NCI-H187 (cell line): ENCODE measurements at regions not wholly inside any gene's neighbourhood (a gene's known extent, or its start where the extent isn't known, plus 50 kb on each side); places are given as distances from the start of the nearest gene placed in this dataset.
A peak's percentile ranks its signal among the peaks of the same experiment; 100 is the strongest.
"Not testable (repeated sequence)": the region's sequence is repeated elsewhere in the genome, so short reads cannot be mapped to it uniquely, and the experiment has no call there.

ENCODE experiments used
- DNase-seq, 2 experiments: peaks; one replicate each; lab custom pipeline; 2025; lab: John Stamatoyannopoulos, UW

DNA sequence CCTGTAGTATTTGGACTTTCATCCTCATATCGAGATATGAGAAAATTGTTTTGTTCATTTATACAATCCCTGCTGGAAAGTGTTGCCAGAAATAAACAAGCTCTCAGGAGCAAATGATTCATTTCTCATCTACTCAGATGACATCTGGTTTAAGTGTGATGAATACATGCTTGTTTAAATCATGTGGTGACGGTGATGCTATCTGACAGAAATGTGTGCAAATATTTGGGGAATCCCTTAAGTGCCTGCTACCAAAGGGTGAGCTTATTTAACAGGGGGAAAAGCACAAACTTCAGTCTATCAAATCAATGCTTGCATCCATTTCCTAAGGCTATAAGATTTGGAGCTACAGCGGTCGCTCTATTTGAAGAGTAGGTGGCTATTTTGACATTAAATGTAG, 368.3 kb upstream of the SASH1 start:
- no peak for DNase-seq

DNA sequence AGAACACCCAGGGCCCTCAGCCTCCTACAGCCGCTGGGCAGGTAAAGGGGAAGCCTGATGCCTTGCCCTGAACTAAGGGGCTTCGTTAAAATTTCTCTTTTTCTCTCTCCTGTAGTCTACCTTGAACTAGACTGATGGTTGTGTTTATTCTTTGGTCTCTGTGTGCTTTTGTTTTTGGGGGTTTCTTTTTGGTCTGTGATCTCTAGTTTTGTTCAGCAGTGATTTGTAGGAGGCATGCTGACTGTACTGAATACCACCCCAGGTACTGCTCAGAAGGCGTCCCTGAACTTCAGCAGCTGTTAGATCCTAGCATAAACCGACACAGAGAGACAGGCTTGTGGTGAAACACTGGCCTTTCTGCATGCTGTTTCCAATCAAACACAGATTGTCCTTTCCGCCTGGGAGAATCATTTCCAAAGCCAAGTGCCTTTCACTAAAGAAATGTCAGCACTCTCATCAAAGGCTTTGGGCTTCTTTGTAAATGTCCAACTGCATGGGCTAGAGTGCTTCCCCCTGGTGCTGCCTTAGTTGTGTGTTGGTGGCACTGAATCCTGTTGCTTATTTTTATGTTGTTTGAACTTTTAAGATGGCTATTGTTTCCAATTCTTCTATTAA, 364.7 kb upstream of the SASH1 start:
- no peak for DNase-seq

DNA sequence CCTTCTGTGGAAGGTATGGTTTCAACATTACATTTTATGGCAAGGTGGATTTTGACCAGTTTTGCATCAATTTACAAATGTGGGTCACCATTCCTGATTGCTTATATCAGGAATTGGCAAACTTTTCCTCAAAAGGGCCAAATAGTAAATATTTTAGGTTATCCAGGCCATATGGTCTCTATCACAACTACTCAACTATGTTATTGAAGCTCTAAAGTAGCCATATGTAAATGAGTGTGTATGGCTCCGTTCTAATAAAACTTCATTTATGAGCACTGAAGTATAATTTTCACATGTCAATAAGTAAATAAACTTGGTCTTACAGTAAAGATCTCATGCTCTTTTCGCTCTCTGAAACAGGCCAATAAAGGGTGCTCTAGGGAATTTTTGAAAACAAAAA, 362.7 kb upstream of the SASH1 start:
- no peak for DNase-seq

DNA sequence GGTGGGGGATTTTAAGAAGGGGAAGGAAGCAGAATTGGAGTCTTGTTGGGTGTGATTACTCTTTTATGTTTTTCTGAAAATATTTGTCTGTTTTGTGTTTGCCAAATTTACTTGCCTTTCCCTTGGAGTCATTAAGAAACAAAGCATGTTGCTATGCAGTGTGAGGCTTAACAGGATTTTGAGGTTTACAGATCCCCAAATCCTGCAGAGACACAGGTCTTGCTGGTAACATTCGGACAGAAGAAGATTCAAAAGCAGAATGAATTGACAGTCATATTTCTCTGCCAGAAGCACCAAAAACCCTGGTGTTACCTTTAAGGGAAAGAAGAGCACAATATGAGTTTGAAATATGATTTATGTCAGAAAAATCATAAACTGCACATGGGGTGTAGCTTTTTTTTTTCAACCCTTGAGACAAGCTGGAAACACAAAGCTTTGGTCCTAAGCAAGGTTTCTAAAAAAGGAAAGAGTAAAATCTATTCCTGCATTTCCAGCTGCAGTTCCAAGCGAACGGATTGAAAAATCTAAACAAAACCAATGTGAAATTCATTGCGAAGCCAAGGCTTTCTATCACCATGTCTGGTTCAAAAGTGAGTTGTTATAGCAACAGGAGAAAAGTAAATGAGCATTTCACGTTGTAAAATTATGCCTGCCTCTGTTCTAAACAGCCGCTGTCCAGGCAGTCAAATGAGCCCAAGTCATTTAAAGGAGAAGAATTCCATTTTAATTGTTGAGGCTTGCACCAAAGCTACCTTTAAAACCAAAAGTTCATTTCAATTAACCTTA, 358.9 kb upstream of the SASH1 start:
- no peak for DNase-seq

DNA sequence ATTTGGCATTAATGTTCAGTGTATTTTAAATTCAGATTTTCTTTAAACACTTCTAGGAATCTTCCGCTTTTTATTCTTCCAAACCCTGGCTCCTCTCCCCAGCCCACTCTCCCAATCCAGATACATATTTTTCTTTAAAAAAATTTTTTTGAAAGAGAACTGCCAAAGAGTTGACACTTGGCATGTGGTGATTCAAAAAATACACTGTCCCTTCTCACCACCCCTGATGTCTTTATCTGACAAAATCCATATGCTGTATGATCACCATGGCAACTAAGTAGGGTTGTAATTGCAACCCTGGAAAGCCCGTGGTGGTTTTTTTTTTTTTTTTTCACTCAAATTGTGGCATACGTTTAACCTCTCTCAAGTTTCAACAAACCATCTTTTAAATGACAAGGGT, 355.8 kb upstream of the SASH1 start:
- DNase-seq: no peak

DNA sequence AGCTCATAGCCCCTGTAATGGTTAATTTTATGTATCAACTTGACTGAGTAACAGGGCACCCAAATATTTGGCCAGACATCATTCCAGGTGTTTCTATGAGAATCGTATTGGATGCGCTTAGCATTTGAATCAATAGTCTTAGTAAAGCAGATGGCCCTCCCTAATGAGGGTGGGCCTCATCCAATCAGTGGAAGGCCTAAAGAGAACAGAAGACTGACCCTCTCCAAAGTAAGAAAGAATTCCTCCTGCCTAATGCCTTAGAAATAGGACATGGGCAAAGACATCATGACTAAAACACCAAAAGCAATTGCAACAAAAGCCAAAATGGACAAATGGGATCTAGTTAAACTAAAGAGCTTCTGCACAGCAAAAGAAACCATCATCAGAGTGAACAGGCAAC, 352.5 kb upstream of the SASH1 start:
- no peak for DNase-seq

DNA sequence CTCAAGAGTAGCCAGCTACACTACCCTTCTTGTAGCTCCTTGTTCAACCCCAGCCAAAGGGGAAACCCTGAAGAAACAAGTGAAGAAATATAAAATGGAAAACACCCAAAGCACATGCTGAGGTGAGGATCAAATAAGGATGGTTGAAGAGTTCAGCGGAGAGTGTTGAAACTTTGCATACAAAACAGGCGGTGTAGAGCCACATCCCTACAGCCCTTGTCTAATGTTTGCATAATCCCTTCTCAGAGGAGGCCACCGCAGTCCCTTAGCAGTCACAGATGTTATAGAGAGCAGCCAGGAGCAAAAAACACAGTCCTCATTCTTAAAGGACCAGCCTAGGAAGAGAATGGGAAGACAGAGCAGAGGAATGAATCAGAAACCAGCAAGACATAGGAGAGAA, 350.7 kb upstream of the SASH1 start:
- no peak for DNase-seq

DNA sequence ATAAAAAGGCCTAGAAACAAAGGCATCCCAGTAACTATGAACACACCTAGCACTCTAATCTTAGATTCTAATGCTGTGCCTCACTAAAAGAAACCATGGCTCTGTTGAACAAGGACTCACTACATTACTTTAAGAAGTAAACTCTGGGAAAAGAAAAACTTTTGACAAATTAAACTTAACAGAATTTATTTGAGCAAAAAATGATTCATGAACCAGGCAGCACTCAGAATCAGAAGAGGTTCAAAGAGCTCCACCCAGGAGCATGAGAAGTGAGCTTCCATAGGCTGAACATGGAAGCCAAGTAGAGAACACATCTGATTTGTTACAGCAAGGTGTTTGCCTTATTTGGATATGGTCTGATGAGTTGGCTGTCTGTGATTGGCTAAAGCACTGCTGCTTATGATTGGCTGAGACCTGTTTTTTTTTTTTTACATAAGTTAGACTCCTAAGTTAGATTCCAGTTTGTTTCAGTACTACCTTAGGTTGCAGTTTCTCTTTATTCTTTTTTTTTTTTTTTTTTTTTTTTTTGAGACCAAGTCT, 343.6 kb upstream of the SASH1 start:
- DNase-seq: no peak

DNA sequence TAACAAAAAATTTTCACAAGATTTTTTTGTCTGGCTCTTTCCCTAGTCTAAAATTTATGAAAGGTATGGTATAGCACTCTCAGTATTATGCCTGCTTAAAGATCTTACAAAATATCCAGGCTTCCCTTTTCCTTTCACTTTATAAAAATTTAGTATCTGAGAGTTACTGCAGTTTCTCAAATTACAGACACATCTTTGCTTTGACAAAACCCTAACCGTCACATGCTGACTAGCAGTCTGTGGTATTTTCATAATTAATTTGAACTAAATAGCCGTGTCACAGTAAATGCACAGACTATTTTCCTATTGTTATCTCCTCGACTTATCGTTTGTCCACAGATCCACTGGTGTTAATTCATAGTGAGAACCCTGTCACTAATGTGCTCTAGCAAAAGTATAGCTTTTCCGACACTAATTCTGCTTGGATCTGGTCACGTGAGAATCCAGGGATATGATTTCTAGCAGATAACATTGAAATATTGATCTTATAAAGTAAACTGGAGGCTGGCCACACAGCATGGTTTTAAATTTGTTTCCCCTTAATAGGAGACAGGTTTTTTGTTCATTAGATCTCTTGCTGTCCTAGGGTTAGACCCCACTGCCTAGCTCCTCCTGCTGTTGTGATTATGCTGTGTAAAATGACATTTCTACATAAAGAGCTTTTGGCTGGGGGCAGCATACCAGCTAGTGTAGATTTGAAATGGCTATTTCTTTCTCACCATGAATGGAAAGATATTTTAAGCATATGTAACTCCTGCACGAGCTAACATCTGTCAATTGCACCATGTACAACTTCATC, 340.6 kb upstream of the SASH1 start:
- no peak for DNase-seq

DNA sequence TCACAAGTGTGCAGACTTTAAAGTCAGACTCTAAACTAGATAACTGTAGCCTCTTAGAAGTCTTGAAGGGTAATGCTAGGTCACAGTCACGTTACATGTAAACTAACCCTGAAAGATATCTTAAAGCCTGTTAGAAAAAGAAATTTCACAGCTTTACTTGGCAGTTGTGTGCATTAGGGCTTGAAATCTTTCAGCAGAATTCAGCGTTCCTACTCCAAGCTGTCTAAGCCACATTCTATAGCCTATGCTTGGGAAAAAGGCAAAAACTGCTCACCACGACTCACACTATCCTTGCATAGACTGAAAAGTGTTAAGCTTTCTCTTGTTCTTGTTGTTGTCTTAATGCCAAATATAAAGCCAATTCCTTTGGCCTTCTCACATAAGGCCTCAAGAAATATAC, 338.0 kb upstream of the SASH1 start:
- no peak for DNase-seq

DNA sequence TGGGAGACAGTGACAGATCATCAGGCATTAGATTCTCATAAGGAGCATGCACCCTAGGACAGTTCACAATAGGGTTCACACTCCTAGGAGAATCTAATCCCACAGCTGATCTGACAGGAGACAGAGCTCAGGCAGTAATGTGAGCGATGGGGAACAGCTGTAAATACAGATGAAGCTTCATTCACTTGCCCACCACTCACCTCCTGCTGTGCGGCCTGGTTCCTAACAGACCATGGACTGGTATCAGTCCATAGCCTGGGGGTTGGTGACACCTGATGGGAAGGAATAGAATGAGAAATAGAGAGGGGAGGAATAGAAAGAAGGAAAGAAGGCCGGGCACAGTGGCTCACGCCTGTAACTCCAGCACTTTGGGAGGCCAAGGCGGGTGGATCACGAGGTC, 336.8 kb upstream of the SASH1 start:
- DNase-seq: no peak

DNA sequence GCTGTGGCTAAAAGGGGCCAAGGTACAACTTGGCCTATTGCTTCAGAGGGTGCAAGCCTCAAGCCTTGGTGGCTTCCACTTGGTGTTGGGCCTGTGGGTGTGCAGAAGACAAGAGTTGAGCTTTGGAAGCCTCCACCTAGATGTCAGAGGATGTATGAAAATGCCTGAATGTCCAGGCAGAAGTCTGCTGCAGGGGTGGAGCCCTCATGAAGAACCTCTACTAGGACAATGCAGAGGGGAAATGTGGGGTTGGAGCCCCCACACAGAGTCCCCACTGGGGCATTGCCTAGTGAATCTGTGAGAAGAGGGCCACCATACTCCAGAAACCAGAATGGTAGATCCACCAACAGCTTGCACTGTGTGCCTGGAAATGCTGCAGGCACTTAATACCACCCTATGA, 332.1 kb upstream of the SASH1 start:
- not testable (repeated sequence) for DNase-seq

DNA sequence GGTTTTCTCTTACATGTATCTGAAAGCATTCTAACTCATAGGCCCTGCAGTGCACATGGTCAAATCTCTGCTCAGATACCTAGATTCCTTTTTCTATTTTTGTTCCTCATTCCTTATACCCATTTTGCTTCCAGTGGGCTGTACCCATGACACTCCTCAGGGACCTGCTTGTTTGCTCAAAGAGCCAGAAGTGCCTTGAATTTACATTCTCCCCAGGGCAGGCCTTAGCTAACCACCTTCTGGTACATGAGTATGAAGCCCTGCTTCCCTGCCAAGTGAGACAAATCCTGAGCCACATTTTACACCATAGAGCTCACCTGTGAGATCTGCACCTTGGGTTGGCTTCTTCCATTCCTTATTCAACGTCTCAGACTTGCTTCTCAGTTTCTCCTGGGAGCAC, 326.6 kb upstream of the SASH1 start:
- DNase-seq: no peak

DNA sequence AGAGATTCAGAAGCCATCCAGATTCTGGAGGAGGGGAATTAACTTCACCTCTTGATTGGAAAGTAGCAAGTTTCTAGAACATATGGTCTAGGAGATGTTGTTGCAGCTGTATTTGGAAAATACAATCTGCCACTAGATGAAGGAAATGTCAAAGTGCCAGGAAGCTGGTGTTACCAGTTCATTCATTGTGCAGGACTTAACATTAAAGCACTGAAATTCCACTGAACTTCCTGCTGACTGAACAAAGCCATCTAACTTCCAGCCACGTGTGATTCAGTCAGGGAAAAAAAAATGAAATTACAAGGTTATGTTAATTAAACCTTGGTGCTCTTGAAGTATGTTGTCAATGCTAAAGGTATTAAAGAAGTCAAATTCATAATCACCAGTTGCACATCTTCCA, 321.5 kb upstream of the SASH1 start:
- DNase-seq: no peak

DNA sequence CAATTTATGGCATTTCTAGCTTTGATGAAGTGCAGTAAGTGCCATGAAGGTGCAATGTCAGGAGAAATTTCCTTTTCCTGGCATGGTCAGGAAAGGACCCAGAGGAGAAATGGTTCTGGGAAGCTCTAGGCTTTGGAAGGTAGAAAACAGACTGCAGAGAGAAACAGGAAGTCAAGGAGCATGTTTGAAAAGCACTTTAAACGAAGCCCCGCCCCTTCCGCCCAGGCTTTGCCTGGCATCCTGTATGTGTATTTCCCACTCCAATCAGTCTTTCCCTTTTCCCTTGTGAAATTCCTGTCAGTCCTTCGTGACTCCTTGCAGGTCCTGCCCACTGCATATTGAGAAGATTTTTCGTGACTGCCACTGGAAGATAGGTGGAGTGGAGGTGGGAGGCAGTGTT, 320.9 kb upstream of the SASH1 start:
- no peak for DNase-seq

DNA sequence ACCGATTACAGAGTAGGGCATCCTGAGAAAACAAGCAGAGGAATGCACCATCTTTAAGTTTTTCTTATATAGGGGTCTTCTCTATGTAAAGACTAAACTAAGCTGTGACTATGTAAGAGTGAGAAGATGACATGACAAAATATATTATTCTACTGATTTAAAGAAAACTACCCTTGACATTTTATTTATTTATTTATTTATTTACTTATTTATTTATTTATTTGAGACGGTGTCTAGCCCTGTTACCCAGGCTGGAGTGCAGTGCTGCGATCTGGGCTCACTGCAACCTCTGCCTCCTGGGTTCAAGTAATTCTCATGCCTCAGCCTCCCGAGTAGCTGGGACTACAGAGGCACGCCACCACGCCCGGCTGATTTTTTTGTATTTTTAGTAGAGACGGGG, 320.4 kb upstream of the SASH1 start:
- not testable (repeated sequence) for DNase-seq

DNA sequence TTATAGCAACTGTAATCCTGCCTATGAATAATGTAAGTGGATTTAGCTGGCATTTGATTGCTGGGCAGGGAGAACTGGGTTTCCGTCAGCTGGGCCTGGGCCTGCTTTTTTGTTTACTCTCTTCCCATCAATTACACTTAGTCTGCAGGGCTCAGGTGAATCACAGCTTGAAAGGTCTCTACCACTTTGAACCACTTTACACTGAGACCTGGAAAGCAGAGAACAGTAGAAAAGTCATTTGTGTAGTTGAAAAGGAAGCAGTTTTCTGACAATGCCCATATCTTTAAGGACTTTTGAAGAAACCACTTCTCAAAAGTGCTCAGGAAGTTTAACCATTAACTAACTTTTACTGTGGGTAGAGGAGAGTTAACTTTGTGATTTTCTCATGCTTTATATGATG, 315.4 kb upstream of the SASH1 start:
- peak; percentile 57 to 68 for DNase-seq

DNA sequence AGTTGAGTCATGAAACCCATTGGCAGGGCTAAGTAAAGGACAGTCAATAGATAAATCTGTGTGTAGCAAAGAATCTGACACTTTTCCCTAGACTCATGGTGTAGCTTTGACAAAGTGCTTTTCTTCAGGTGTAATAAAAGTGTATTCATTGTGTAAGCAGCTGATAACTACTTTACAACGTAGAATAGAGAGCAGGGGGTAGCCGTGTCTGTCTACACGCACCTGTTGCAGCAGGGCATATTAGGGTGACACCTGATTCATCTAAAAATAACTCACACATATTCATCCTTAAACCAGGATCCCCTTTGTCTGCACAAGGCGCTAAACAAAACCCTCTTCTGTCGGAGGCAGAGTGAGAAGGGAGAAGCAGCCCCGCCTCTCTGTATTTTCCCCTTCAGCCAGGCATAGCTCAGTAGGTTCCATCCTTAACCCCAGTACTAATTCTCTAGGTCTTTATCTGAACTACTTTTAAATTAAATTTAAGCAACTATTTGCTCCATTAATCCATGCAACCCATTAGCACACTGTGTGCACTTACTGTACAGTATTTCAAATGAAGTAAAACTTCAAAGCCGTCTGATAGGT, 306.7 kb upstream of the SASH1 start:
- no peak for DNase-seq

DNA sequence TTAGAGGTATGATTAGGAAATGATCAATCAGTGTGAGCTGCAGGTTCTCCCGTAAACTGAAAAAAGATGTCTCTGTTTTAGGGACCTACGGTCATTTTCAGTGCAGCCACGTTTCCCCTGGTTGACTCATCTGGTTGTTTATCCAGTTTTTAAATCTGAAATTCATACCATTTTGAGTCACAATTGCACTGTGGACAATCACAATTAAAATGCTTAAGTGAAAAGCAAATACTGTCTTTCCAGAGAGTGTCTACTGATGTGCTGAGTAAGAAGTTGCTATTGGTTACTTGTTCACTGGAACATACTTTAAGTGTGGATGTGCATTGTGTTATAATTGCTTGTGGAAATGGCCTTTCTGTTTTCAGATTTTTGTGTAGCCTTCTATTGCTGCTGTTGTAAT, 305.1 kb upstream of the SASH1 start:
- DNase-seq: no peak

DNA sequence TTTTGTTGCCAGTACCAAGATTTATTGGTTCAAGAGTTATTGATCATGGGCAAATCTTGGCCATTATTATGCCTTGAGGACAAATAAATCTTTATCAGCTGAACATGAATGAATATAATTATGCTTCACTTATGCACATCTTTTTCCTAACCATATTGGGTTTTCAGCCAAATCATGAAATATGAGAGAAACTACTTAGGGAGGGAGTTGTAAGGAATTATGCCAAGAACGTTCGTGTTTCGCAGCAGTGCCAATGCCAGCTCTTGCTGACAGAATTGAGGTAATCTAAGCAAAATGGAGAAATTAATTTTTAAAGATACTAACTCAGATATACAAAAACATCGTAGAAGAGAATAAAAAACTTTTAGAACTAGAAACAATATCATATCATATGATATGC, 301.1 kb upstream of the SASH1 start:
- no peak for DNase-seq

DNA sequence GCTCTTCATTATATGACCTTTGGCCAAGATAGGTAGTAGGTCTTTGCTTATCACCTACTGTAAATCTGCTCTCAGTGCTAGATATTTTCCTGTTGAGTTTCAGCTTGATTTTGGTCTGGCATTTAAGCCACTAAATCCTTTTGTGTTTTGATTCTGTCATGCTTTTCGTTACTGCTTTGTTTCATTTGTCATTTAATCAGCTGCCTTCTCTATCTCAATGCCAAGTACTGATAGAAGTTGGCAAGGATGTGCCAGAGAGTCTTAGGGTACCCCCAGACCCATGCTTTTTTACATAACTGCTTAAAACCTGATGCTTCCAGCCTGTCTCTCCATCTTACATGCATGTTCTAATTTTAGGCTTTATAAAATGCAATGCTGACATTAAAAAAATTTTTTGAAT, 300.1 kb upstream of the SASH1 start:
- no peak for DNase-seq

DNA sequence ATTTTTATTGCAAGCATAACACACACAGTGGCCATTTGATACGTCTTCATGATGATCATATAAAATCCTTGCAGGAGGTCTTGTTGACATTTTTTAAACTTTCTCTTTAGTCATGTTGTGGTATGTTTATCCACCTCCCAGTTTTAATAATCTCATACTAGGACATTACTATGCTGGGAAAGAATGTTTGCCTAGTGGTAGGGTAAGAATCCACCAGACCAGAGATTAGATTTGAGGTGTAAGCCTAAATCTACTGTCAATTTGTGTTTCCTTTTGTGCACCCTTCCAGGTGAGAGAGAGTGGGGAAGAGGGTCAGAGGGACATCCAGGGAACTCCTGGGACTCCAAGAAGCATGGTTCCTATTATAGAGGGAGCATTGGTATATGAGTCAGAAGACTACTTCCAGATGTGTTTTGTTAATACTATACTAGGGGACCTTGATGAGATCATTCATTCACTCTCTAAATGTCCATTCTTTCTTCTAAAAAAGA, 298.3 kb upstream of the SASH1 start:
- DNase-seq: no peak
